ENCODE measurements at regions not wholly inside any gene's neighbourhood (a gene's known extent, or its start where the extent isn't known, plus 50 kb on each side); places are given as distances from the start of the nearest gene placed in this dataset.
A peak's percentile ranks its signal among the peaks of the same experiment; 100 is the strongest.

DNA sequence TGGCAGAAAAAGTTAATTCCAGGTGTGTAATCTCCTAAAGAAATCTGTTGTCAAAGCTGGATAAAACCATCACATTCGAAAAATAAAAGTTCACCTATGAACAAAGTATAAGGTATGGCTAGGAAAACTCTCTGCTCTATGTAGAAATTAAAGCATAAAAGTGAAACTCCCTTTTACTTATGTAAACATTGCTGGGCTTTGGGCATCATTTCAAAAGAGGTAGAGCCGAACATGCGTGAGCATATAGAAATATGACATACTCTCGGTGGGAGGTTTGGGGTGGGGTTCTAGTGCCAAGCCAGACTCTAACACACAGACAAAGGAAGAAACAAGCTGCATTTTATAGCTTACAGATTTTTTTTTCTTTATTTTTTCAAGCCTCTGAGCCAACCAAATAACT lies 306.8 kb upstream of the ATP11B start:
- no CpG with 5 or more reads among the region's 4 CpGs for WGBS, 2 experiments (ENCODE audit: insufficient coverage in 2 of 2)
- H3K27ac ChIP-seq (ENCODE audit: low read depth, low read length, severe bottlenecking), result no peak overlapping the region
- H3K36me3 ChIP-seq (ENCODE audit: control insufficient read depth, insufficient read depth, low read length), result no peaks in the 10 kb centered on the region
- no peaks in the 10 kb centered on the region for H3K4me1 ChIP-seq (ENCODE audit: control insufficient read depth, insufficient read depth, low read length, poor library complexity, severe bottlenecking)
- H3K4me3 ChIP-seq (ENCODE audit: extremely low read depth, insufficient read depth, low read length, poor library complexity, severe bottlenecking), result no peak overlapping the region
- H3K9me3 ChIP-seq (ENCODE audit: control insufficient read depth, low read length), result no peaks in the 10 kb centered on the region

DNA sequence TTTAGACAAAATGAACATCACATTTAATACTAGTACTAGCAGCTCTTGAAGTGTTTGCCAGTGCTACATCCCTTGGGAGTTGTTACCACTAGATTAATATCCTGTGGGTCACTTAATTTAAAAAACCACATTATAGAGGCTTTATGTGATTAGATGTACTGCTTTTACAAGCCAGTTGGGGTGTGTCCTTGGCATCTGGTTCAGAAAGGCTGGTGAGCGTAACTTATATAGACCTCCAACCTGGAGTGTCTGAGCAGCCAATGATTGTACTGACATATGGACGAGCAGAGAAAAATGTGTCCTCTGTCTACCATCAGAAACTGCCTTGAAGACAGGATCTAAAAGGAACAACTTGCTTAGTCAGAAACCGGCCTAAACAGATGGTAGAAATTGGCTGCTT lies 306.2 kb upstream of the ATP11B start:
- Histone ChIP-seq H3K27ac (ENCODE audit: low read depth, low read length, severe bottlenecking) (no peak overlapping the region), H3K9me3 (ENCODE audit: control insufficient read depth, low read length) (no peaks in the 10 kb centered on the region), H3K4me3 (ENCODE audit: extremely low read depth, insufficient read depth, low read length, poor library complexity, severe bottlenecking) (no peak overlapping the region), H3K4me1 (ENCODE audit: control insufficient read depth, insufficient read depth, low read length, poor library complexity, severe bottlenecking) (no peaks in the 10 kb centered on the region), H3K36me3 (ENCODE audit: control insufficient read depth, insufficient read depth, low read length) (no peaks in the 10 kb centered on the region)
- 100% methylated on average over 1 of the region's 3 CpGs for whole genome bisulfite sequencing, 2 experiments (ENCODE audit: insufficient coverage in 2 of 2)

DNA sequence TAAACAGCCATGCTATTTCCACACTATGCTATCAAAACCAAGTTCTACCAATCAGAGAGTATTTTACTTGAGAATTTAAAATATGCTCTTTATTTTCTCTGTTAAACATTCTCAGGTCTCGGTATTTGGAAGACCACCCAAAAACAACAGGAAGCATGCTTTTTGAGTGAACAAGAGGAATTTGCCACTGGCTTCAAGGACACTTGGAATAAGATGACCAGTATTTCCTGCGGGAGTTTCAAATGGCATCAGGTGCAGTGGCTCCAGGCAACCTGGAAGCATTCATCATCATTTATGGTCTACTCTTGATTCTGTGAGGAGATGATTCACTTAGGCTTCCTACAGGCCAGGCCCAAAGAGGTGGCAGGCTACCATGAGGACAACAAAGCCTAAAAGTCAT lies 305.7 kb upstream of the ATP11B start:
- no peaks in the 10 kb centered on the region for H3K4me1 ChIP-seq (ENCODE audit: control insufficient read depth, insufficient read depth, low read length, poor library complexity, severe bottlenecking)
- 82% methylated on average over 2 of the region's 2 CpGs; no CpG with 5 or more reads in 1 of the 2 experiments for WGBS, 2 experiments (ENCODE audit: insufficient coverage in 2 of 2)

DNA sequence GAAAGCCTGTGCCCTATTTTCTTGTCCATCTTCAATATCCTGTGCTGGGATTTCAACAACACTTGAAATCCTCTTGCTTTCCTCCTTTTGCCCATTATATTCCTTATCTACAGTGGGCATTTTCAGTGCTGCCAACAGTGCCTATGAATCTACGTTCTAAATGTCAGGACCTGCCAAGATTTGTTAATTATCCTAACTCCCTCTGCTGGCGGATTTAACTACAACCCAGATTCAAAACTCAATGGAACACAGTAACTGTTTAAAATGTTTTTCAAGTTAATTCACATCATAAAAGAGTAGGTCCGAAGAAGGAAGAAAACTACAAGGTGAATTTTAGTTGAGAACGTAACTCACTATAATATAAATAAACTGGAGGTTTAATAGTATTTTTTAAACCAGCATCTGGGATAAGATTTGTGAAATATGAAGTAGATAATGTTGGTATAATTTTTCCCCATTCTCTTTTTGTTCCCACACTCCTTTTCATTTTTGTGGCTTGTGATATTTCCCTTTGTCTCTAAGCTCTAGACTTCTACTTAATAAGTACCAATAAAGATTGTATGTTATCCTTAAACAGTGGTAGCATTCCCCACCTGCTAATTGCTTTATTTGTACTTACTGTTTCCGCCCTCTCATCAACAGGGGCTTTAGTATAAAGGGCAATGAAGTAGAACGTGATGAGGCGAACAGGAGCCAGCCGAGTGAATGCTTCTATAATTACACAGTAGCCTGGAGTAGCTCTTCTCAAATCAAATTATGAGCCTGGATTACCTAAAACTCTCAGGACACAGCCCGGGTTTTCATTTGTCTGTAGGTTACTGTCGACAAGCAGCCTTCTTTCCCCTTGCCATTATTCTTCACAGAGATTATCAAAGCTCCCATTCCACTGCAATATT lies 302.5 kb upstream of the ATP11B start:
- Histone ChIP-seq H3K4me1 (ENCODE audit: control insufficient read depth, insufficient read depth, low read length, poor library complexity, severe bottlenecking) (no peaks in the 10 kb centered on the region), H3K9me3 (ENCODE audit: control insufficient read depth, low read length) (no peaks in the 10 kb centered on the region)
- 48 to 77% methylated on average over 3 to 6 of the region's 10 CpGs for WGBS, 2 experiments (ENCODE audit: insufficient coverage in 2 of 2)

More for the DNA sequence above, 305.7 kb upstream of the ATP11B start:
- Histone ChIP-seq H3K4me3 (ENCODE audit: extremely low read depth, insufficient read depth, low read length, poor library complexity, severe bottlenecking) (no peak overlapping the region), H3K9me3 (ENCODE audit: control insufficient read depth, low read length) (no peaks in the 10 kb centered on the region), H3K36me3 (ENCODE audit: control insufficient read depth, insufficient read depth, low read length) (no peaks in the 10 kb centered on the region), H3K27ac (ENCODE audit: low read depth, low read length, severe bottlenecking) (no peak overlapping the region)

GRCh38 chr3:182491577-182491976 lies 301.7 kb upstream of the ATP11B start:
- Histone ChIP-seq H3K36me3 (ENCODE audit: control insufficient read depth, insufficient read depth, low read length) (no peaks in the 10 kb centered on the region), H3K4me1 (ENCODE audit: control insufficient read depth, insufficient read depth, low read length, poor library complexity, severe bottlenecking) (no peaks in the 10 kb centered on the region), H3K27ac (ENCODE audit: low read depth, low read length, severe bottlenecking) (no peak overlapping the region), H3K4me3 (ENCODE audit: extremely low read depth, insufficient read depth, low read length, poor library complexity, severe bottlenecking) (no peak overlapping the region), H3K9me3 (ENCODE audit: control insufficient read depth, low read length) (no peaks in the 10 kb centered on the region)
- WGBS, 2 experiments (ENCODE audit: insufficient coverage in 2 of 2), result 73 to 85% methylated on average over 2 to 3 of the region's 3 CpGs

More for the DNA sequence above, 302.5 kb upstream of the ATP11B start:
- Histone ChIP-seq H3K4me3 (ENCODE audit: extremely low read depth, insufficient read depth, low read length, poor library complexity, severe bottlenecking) (no peak overlapping the region), H3K27ac (ENCODE audit: low read depth, low read length, severe bottlenecking) (no peak overlapping the region), H3K36me3 (ENCODE audit: control insufficient read depth, insufficient read depth, low read length) (no peaks in the 10 kb centered on the region)

DNA sequence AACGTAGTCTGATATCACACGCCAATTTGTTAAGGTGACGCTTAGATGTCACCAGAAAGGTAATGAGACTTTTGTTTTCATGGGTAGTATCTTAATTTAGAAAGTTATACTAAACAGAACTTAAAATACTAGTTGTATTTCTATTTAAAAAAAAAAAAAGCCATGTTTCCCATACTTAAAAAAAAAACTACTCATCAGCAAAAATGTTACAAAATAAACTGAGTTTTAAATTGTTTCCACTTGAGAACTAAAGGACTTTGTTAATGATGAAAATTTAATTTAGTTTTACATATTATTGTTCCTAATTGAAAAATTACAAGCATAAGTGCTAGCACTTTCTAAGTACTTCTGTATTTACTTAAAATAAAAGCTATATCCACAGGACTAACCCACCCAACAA lies 300.8 kb upstream of the ATP11B start:
- no peak overlapping the region for H3K27ac ChIP-seq (ENCODE audit: low read depth, low read length, severe bottlenecking)
- H3K9me3 ChIP-seq (ENCODE audit: control insufficient read depth, low read length), result no peaks in the 10 kb centered on the region
- H3K4me3 ChIP-seq (ENCODE audit: extremely low read depth, insufficient read depth, low read length, poor library complexity, severe bottlenecking), result no peak overlapping the region
- no peaks in the 10 kb centered on the region for H3K4me1 ChIP-seq (ENCODE audit: control insufficient read depth, insufficient read depth, low read length, poor library complexity, severe bottlenecking)
- H3K36me3 ChIP-seq (ENCODE audit: control insufficient read depth, insufficient read depth, low read length), result no peaks in the 10 kb centered on the region
- WGBS, 2 experiments (ENCODE audit: insufficient coverage in 2 of 2), result 83% methylated on average over 1 of the region's 3 CpGs; no CpG with 5 or more reads in 1 of the 2 experiments

DNA sequence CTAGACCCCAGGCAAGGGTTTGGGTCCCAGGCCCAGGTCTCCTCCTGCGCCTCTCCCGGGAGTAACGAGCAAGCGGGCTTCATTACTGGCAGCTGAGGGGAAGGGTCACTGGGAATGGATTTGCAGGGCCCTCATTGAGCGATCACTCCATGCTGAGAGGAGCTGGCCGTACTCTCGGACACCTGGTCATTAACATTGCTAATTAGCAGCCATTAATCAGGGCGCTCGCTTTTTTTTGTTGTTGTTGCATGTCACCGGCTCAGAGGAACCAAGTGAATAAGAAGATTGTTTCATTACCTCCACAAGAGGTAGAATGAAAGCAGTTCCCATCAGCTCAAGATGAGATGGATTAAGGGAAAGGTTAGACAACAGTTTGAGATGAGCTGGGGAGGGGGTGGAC lies 293.0 kb upstream of the ATP11B start:
- Histone ChIP-seq H3K27ac (ENCODE audit: low read depth, low read length, severe bottlenecking) (no peak overlapping the region), H3K4me1 (ENCODE audit: control insufficient read depth, insufficient read depth, low read length, poor library complexity, severe bottlenecking) (no peaks in the 10 kb centered on the region), H3K36me3 (ENCODE audit: control insufficient read depth, insufficient read depth, low read length) (no peaks in the 10 kb centered on the region), H3K4me3 (ENCODE audit: extremely low read depth, insufficient read depth, low read length, poor library complexity, severe bottlenecking) (no peak overlapping the region), H3K9me3 (ENCODE audit: control insufficient read depth, low read length) (no peaks in the 10 kb centered on the region)
- WGBS, 2 experiments (ENCODE audit: insufficient coverage in 2 of 2), result 17 to 28% methylated on average over 7 to 10 of the region's 10 CpGs

DNA sequence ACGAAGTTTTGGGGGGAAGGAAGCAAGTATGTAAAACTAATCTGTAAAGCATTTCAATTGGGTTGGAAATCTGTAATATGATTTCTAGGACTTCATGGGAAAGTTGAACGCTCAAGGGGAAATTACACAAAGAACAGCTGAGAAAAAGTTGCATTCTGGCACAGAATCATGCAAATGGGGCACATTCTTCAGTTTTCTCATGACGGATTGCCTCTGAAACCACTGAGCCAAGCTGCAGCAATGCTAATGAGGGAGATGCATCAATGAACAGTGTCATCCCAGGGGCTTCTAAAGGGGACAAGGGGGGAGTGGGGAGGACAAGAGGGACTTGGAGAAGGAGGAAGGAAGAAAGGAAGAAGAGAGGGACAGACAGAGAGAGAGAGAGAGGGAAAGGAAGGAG lies 291.4 kb upstream of the ATP11B start:
- no peaks in the 10 kb centered on the region for H3K36me3 ChIP-seq (ENCODE audit: control insufficient read depth, insufficient read depth, low read length)
- H3K4me3 ChIP-seq (ENCODE audit: extremely low read depth, insufficient read depth, low read length, poor library complexity, severe bottlenecking), result no peak overlapping the region
- peak overlapping the region; percentile 62 for H3K27ac ChIP-seq (ENCODE audit: low read depth, low read length, severe bottlenecking)
- no peaks in the 10 kb centered on the region for H3K9me3 ChIP-seq (ENCODE audit: control insufficient read depth, low read length)
- WGBS, 2 experiments (ENCODE audit: insufficient coverage in 2 of 2), result 55 to 56% methylated on average over 3 of the region's 3 CpGs
- no peaks in the 10 kb centered on the region for H3K4me1 ChIP-seq (ENCODE audit: control insufficient read depth, insufficient read depth, low read length, poor library complexity, severe bottlenecking)

GRCh38 chr3:182503401-182503800 lies 289.9 kb upstream of the ATP11B start:
- Histone ChIP-seq H3K9me3 (ENCODE audit: control insufficient read depth, low read length) (no peaks in the 10 kb centered on the region), H3K36me3 (ENCODE audit: control insufficient read depth, insufficient read depth, low read length) (no peaks in the 10 kb centered on the region), H3K4me1 (ENCODE audit: control insufficient read depth, insufficient read depth, low read length, poor library complexity, severe bottlenecking) (no peaks in the 10 kb centered on the region), H3K4me3 (ENCODE audit: extremely low read depth, insufficient read depth, low read length, poor library complexity, severe bottlenecking) (no peak overlapping the region), H3K27ac (ENCODE audit: low read depth, low read length, severe bottlenecking) (no peak overlapping the region)
- WGBS, 2 experiments (ENCODE audit: insufficient coverage in 2 of 2), result no CpG with 5 or more reads among the region's 2 CpGs

DNA sequence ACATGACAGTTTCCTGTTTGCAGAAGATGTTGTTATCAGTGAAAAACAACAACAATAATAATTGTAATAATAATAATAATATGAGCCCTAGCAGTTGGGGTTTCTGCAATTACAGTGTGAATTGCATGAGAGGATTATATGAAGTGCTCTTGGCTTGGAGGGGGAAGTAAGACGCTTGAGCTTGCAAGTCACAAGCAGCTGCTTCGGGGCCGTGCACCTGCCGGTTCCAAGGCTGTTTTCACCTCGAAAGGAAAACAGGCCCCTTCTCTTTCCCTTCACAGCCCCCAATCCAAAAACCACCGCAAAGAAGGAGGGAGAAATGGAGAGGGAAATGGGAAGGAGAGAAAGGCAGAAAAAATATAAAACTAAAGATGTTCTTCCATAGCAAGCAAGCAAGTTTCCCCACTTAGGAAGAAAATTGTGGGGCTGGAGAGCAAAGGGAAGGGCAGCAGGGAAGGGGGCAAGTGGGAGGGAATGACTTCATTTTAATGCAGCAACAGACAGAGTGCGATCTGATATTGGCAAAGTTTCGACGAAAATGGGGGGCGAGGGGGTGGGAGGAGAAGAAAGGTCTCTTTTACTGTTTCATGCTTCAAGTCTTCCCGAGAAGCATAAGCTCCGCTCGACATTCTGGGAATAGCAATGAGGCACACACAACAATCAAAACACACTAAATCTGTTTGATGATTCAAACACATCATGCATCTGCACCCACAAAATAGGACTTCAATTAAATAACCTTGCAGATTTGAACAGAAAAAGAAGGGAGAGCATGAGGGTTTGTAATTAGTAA lies 284.2 kb upstream of the ATP11B start:
- H3K9me3 ChIP-seq (ENCODE audit: control insufficient read depth, low read length), result no peaks in the 10 kb centered on the region
- H3K4me1 ChIP-seq (ENCODE audit: control insufficient read depth, insufficient read depth, low read length, poor library complexity, severe bottlenecking), result no peaks in the 10 kb centered on the region
- H3K36me3 ChIP-seq (ENCODE audit: control insufficient read depth, insufficient read depth, low read length), result no peaks in the 10 kb centered on the region
- 52 to 68% methylated on average over 3 to 4 of the region's 13 CpGs for WGBS, 2 experiments (ENCODE audit: insufficient coverage in 2 of 2)
- no peak overlapping the region for H3K4me3 ChIP-seq (ENCODE audit: extremely low read depth, insufficient read depth, low read length, poor library complexity, severe bottlenecking)
- H3K27ac ChIP-seq (ENCODE audit: low read depth, low read length, severe bottlenecking), result no peak overlapping the region

Data from mesodermal cell (in vitro differentiated cells).